PC-3 (cell line): ENCODE measurements at regions not wholly inside any gene's neighbourhood (a gene's known extent, or its start where the extent isn't known, plus 50 kb on each side); places are given as distances from the start of the nearest gene placed in this dataset.

Source experiments
- CTCF ChIP-seq: fragments of 300-600 bp; sonication (generic); conservative IDR thresholded peaks from 2 replicates; pipeline ENCODE4 v1.5.1; 2017; ENCODE audit warnings: antibody characterized with exemption, low read depth, mild to moderate bottlenecking, low read length
- EZH2 ChIP-seq: fragments of 300-600 bp; sonication (generic); IDR thresholded peaks from one replicate; pipeline ENCODE4 v1.6.1; 2017; ENCODE audit warnings: antibody characterized with exemption, mild to moderate bottlenecking, low read length; ENCODE audit not compliant: unreplicated experiment

- no peak for TF ChIP-seq CTCF
- no peak for TF ChIP-seq EZH2
Measured at GRCh38 chr14:38743966-38744584, 359.0 kb downstream of the SEC23A start.
